ENCODE measurements at regions not wholly inside any gene's neighbourhood (a gene's known extent, or its start where the extent isn't known, plus 50 kb on each side); places are given as distances from the start of the nearest gene placed in this dataset.

DNA sequence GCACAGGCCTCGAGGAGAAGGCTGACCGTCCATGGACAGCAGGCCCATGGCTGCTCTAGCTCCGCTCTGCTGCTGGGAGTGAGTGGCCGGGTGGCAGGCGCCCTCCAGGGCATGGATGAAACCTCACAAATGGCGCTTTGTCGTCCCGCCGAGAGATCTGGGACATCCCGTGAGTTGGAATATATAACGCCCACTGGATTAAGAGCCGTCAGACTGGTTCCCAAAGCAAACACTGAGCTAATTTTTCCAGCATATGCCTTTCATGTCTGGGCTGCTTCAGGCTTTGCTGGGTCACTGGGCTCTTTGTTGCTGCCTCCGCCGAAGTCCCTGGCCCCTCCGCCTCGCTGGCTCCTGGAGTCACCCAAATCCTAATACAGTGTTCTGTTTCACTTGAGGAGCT is 266.3 kb downstream of the FOXL1 start:
- no peak overlapping the region for H3K4me3 ChIP-seq (ENCODE audit: low read depth, low read length)
- 68% methylated on average over 16 of the region's 16 CpGs for WGBS (ENCODE audit: insufficient coverage)
- no peaks in the 10 kb centered on the region for H3K36me3 ChIP-seq (ENCODE audit: control insufficient read depth, insufficient read depth, low read length)
- DNase-seq (ENCODE audit: low read depth in 4 of 6, low spot score in 6 of 6): no peak
- H3K4me1 ChIP-seq (ENCODE audit: control insufficient read depth, insufficient read depth, low read length): no peaks in the 10 kb centered on the region
- no peaks in the 10 kb centered on the region for H3K9me3 ChIP-seq (ENCODE audit: control insufficient read depth, insufficient read depth, low read length)
- H3K27me3 ChIP-seq (ENCODE audit: control insufficient read depth, insufficient read depth, low read length): no peaks in the 10 kb centered on the region
- no peak overlapping the region for H3K27ac ChIP-seq (ENCODE audit: low read depth, low read length)

DNA sequence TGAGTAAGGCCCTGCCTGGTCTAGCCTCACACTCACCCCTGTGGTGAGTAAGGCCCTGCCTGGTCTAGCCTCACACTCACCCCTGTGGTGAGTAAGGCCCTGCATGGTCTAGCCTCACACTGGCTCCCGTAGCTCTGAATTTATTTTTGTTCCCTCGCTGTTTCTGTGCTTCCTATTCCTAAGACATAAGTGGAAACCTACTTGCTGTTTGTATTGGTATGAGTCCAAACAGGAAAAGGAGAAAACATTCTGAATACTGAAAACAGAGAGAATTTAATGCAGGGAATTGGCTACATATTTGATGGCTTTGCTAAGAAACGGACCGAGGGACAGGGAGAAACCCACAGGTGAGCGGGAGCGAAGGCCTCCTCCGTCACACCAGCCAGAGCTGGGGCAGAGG is 267.8 kb downstream of the FOXL1 start:
- Histone ChIP-seq H3K4me3 (ENCODE audit: low read depth, low read length) (no peak overlapping the region), H3K36me3 (ENCODE audit: control insufficient read depth, insufficient read depth, low read length) (no peaks in the 10 kb centered on the region), H3K27me3 (ENCODE audit: control insufficient read depth, insufficient read depth, low read length) (no peaks in the 10 kb centered on the region), H3K9me3 (ENCODE audit: control insufficient read depth, insufficient read depth, low read length) (no peaks in the 10 kb centered on the region), H3K4me1 (ENCODE audit: control insufficient read depth, insufficient read depth, low read length) (no peaks in the 10 kb centered on the region), H3K27ac (ENCODE audit: low read depth, low read length) (no peak overlapping the region)
- DNase-seq (ENCODE audit: low read depth in 4 of 6, low spot score in 6 of 6): no peak
- 96% methylated on average over 5 of the region's 7 CpGs for WGBS (ENCODE audit: insufficient coverage)

DNA sequence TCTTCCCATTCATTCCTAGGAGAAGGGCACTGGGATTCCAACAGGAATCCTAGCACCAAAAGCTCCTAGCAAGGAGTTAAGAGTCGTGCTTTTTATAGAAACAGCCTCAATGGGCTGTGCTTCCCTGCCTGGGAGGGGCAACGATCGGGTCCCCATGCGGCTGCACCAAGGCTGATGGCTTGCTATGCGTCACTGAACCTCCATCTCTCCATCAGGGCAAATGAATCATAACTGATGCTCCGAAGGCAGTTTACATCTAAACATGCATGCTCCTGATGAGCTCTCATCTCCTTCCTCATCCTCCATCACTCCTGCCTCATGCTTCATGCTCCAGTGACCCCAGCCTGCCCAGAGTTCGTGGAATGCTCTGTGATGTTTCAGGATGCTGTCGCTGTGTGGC is 270.5 kb downstream of the FOXL1 start:
- Histone ChIP-seq H3K9me3 (ENCODE audit: control insufficient read depth, insufficient read depth, low read length) (no peaks in the 10 kb centered on the region), H3K27ac (ENCODE audit: low read depth, low read length) (no peak overlapping the region), H3K4me1 (ENCODE audit: control insufficient read depth, insufficient read depth, low read length) (no peaks in the 10 kb centered on the region), H3K36me3 (ENCODE audit: control insufficient read depth, insufficient read depth, low read length) (no peaks in the 10 kb centered on the region), H3K27me3 (ENCODE audit: control insufficient read depth, insufficient read depth, low read length) (no peaks in the 10 kb centered on the region), H3K4me3 (ENCODE audit: low read depth, low read length) (no peak overlapping the region)
- no peak for DNase-seq (ENCODE audit: low read depth in 4 of 6, low spot score in 6 of 6)
- 59% methylated on average over 8 of the region's 8 CpGs for WGBS (ENCODE audit: insufficient coverage)

DNA sequence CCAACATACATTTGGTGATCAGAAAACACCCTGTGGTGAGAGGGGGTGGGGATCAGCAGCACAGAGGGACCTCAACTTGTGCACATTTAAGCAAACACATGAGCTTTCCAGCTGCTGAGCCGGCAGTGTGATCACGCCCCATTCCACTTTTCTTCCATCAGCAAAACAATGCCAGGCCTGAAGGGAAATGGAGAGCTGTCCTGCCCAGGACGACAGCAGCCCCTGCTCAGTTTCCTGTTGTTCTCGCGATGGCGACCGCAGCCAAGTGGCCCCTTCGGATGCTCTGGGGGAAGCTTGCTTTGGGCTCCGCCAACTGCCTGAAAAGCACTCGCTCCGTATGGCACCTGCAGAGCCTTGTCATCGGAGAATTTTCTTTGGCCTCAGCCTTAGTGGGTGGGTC is 272.3 kb downstream of the FOXL1 start:
- Histone ChIP-seq H3K9me3 (ENCODE audit: control insufficient read depth, insufficient read depth, low read length) (no peaks in the 10 kb centered on the region), H3K36me3 (ENCODE audit: control insufficient read depth, insufficient read depth, low read length) (no peaks in the 10 kb centered on the region), H3K27ac (ENCODE audit: low read depth, low read length) (peak overlapping the region; percentile 29), H3K27me3 (ENCODE audit: control insufficient read depth, insufficient read depth, low read length) (no peaks in the 10 kb centered on the region), H3K4me3 (ENCODE audit: low read depth, low read length) (no peak overlapping the region), H3K4me1 (ENCODE audit: control insufficient read depth, insufficient read depth, low read length) (no peaks in the 10 kb centered on the region)
- no peak for DNase-seq (ENCODE audit: low read depth in 4 of 6, low spot score in 6 of 6)
- WGBS (ENCODE audit: insufficient coverage): 64% methylated on average over 12 of the region's 12 CpGs

DNA sequence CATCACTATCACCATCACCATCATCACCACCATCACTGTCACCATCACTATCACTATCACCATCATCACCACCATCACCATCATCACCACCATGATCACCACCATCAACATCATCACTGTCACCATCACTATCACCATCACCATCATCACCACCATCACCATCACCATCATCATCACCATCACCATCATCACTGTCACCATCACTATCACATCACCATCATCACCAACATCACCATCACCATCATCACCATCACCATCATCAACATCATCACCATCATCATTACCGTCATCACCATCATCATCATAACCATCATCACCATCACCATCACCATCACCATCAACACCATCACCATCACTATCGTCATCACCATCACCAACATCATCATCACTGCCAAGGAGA is 273.8 kb downstream of the FOXL1 start:
- Histone ChIP-seq H3K4me3 (ENCODE audit: low read depth, low read length) (no peak overlapping the region), H3K4me1 (ENCODE audit: control insufficient read depth, insufficient read depth, low read length) (no peaks in the 10 kb centered on the region), H3K9me3 (ENCODE audit: control insufficient read depth, insufficient read depth, low read length) (no peaks in the 10 kb centered on the region), H3K36me3 (ENCODE audit: control insufficient read depth, insufficient read depth, low read length) (no peaks in the 10 kb centered on the region), H3K27me3 (ENCODE audit: control insufficient read depth, insufficient read depth, low read length) (no peaks in the 10 kb centered on the region), H3K27ac (ENCODE audit: low read depth, low read length) (no peak overlapping the region)
- WGBS (ENCODE audit: insufficient coverage): 100% methylated on average over 1 of the region's 2 CpGs
- DNase-seq (ENCODE audit: low read depth in 4 of 6, low spot score in 6 of 6): no peak

DNA sequence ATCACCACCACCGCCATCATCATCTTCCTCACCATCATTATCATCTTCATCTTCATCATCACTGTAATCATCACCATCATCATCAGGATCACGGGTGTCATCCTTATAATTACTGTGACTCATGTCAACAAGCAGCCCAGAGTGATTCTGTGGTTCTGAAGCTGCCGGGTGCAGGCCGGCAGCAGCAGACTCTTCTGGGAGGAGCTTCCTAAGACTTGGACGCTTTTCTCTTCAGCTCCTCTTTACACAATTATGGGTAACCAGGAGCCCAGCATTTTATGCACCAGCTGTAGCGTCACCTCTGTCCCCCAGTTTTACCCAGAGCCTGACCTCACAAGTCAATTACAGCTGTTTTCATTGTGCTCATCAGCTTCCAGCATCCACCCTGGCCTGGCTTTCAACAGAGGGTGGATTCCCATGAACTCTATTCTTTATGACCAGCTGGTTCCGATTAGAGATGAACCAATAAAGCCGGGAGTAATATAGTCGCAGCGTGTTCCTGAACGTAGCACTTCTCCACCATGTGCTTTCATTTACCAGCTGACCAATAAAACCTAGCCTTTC is 275.8 kb downstream of the FOXL1 start:
- Histone ChIP-seq H3K36me3 (ENCODE audit: control insufficient read depth, insufficient read depth, low read length) (no peaks in the 10 kb centered on the region), H3K9me3 (ENCODE audit: control insufficient read depth, insufficient read depth, low read length) (no peaks in the 10 kb centered on the region), H3K27ac (ENCODE audit: low read depth, low read length) (peak overlapping the region; percentile 65), H3K4me3 (ENCODE audit: low read depth, low read length) (no peak overlapping the region), H3K4me1 (ENCODE audit: control insufficient read depth, insufficient read depth, low read length) (peaks cover 3% of the 10 kb centered on the region), H3K27me3 (ENCODE audit: control insufficient read depth, insufficient read depth, low read length) (no peaks in the 10 kb centered on the region)
- 51% methylated on average over 11 of the region's 11 CpGs for WGBS (ENCODE audit: insufficient coverage)
- DNase-seq (ENCODE audit: low read depth in 4 of 6, low spot score in 6 of 6): peak in 2 of 6 donors; percentile 43 to 66

DNA sequence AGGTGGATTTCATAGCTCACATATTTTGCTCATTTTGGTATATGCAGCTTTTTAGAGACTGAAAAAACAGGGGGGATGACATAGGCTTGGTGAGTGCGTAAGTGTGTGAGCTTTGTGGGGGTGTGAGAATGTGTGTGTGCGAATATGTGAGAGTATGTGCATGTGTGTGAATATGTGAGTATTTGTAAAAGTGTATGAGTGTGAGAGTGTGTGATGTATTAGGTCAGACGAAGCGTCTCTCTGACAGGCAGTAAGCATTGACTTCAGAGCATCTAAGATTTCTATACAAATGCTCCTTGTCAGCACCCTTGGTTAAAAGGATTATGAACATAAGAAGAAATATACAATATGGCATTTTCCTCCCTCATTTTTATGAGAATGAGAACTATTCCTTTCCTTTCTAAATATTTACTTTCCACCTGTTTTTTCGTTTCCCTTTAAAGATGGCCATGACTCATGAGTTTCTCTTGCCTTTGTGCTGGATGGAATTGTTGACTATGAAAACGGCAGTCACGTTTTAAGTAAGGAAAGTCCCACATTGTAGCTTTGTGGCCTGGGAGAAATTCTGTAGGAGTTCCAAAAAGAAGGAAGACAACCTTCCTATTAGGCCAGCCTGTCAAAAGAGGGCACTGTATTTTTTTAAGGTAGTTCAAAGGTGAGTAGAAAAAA is 276.4 kb downstream of the FOXL1 start:
- DNase-seq (ENCODE audit: low read depth in 4 of 6, low spot score in 6 of 6): no peak

DNA sequence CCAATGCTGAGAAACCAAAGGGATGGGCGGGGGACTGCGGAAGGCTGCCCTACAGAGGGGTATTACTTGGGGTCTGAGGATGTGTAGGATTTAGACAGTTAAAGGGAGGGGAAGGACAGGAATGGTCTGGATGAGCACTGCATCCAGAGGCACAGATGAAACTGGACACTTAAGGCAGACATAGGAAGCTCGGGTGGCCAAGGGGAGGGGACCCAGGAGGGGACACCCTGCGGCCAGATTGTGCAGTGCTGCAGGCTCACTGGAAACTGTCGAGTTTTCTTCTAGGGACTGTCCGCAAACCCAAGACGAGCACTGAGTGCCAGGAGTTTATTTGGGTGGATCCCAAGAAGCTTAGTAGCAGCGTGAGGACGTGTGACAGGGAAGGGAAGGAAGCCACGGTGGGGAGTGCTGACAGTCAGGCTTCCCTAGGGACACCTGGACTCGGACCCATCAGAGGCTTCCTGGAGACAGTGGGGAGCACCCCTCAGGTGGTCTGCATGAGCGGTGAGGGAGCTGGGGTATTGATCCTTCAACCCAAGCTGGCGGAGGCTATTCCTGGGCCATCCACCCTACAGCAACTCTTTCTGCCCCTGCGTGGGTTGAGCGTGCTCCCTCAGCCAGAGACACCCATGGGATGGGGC is 278.7 kb downstream of the FOXL1 start:
- no peaks in the 10 kb centered on the region for H3K9me3 ChIP-seq (ENCODE audit: control insufficient read depth, insufficient read depth, low read length)
- H3K36me3 ChIP-seq (ENCODE audit: control insufficient read depth, insufficient read depth, low read length): no peaks in the 10 kb centered on the region
- WGBS (ENCODE audit: insufficient coverage): 83% methylated on average over 14 of the region's 15 CpGs

More for the DNA sequence above, 276.4 kb downstream of the FOXL1 start:
- 68% methylated on average over 3 of the region's 7 CpGs for WGBS (ENCODE audit: insufficient coverage)
- H3K27ac ChIP-seq (ENCODE audit: low read depth, low read length): peak overlapping the region; percentile 65
- H3K27me3 ChIP-seq (ENCODE audit: control insufficient read depth, insufficient read depth, low read length): no peaks in the 10 kb centered on the region
- H3K36me3 ChIP-seq (ENCODE audit: control insufficient read depth, insufficient read depth, low read length): no peaks in the 10 kb centered on the region
- H3K4me1 ChIP-seq (ENCODE audit: control insufficient read depth, insufficient read depth, low read length): peaks cover 3% of the 10 kb centered on the region
- H3K4me3 ChIP-seq (ENCODE audit: low read depth, low read length): no peak overlapping the region
- no peaks in the 10 kb centered on the region for H3K9me3 ChIP-seq (ENCODE audit: control insufficient read depth, insufficient read depth, low read length)

DNA sequence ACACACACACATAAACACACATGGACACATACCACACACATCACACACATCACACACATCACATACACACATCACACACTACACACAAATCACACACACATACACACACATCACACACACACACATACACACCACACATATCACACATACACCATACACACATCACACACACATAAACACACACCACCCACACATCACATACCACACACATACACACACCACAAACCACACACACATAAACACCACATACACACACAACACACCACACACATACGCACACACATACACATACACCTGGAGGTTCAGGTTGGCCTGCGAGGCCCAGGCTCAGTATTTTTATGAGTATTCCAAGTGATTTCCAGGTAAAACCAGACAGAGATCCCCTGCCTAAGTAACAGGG is 279.5 kb downstream of the FOXL1 start:
- WGBS (ENCODE audit: insufficient coverage): no CpG with 5 or more reads among the region's 2 CpGs
- H3K4me1 ChIP-seq (ENCODE audit: control insufficient read depth, insufficient read depth, low read length): peaks cover 5% of the 10 kb centered on the region
- H3K4me3 ChIP-seq (ENCODE audit: low read depth, low read length): no peak overlapping the region
- no peaks in the 10 kb centered on the region for H3K9me3 ChIP-seq (ENCODE audit: control insufficient read depth, insufficient read depth, low read length)
- H3K27ac ChIP-seq (ENCODE audit: low read depth, low read length): peak overlapping the region; percentile 69
- H3K27me3 ChIP-seq (ENCODE audit: control insufficient read depth, insufficient read depth, low read length): no peaks in the 10 kb centered on the region
- no peak for DNase-seq (ENCODE audit: low read depth in 4 of 6, low spot score in 6 of 6)
- H3K36me3 ChIP-seq (ENCODE audit: control insufficient read depth, insufficient read depth, low read length): no peaks in the 10 kb centered on the region

More for the DNA sequence above, 278.7 kb downstream of the FOXL1 start:
- no peak for DNase-seq (ENCODE audit: low read depth in 4 of 6, low spot score in 6 of 6)
- Histone ChIP-seq H3K27me3 (ENCODE audit: control insufficient read depth, insufficient read depth, low read length) (no peaks in the 10 kb centered on the region), H3K4me3 (ENCODE audit: low read depth, low read length) (no peak overlapping the region), H3K4me1 (ENCODE audit: control insufficient read depth, insufficient read depth, low read length) (peaks cover 3% of the 10 kb centered on the region), H3K27ac (ENCODE audit: low read depth, low read length) (no peak overlapping the region)

DNA sequence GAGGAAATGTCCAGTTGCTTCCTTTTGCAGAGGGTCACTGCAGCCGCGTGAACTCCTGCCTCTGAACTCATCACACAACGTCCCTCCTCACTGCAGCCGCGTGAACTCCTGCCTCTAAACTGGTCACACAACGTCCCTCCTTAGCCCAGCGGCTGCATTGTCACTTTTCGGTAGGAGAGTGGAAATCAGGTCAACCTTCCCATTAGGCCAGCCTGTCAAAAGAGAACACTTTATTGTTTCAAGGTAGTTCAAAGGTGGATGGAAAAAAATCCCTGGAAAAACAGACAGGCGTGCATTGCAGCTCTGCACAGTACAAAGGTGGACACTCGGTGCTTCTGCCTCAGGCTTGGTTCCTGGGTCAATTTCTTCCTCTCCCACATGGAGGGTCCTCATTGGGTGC is 280.2 kb downstream of the FOXL1 start:
- H3K4me3 ChIP-seq (ENCODE audit: low read depth, low read length): no peak overlapping the region
- WGBS (ENCODE audit: insufficient coverage): 81% methylated on average over 5 of the region's 10 CpGs
- H3K9me3 ChIP-seq (ENCODE audit: control insufficient read depth, insufficient read depth, low read length): no peaks in the 10 kb centered on the region
- peaks cover 7% of the 10 kb centered on the region for H3K4me1 ChIP-seq (ENCODE audit: control insufficient read depth, insufficient read depth, low read length)
- no peaks in the 10 kb centered on the region for H3K27me3 ChIP-seq (ENCODE audit: control insufficient read depth, insufficient read depth, low read length)
- H3K36me3 ChIP-seq (ENCODE audit: control insufficient read depth, insufficient read depth, low read length): no peaks in the 10 kb centered on the region
- peak overlapping the region; percentile 38 for H3K27ac ChIP-seq (ENCODE audit: low read depth, low read length)
- DNase-seq (ENCODE audit: low read depth in 4 of 6, low spot score in 6 of 6): peak in 1 of 6 donors; percentile 20
